Trophoblast cell (in vitro differentiated cells and primary cell): ENCODE measurements at regions not wholly inside any gene's neighbourhood (a gene's known extent, or its start where the extent isn't known, plus 50 kb on each side); places are given as distances from the start of the nearest gene placed in this dataset.

Experiments used
- DNase-seq, 2 donors: peaks; one replicate each; pipeline ENCODE4 v3.0.0-alpha.2; 2016
- H2AFZ ChIP-seq: 2 replicates; pipeline ENCODE4 v1.6.1; 2013; ENCODE audit warnings: low read length, moderate library complexity, mild to moderate bottlenecking; ENCODE audit not compliant: insufficient read depth, poor library complexity
- H2AK5ac ChIP-seq: 2 replicates; pipeline ENCODE4 v1.6.1; 2013; ENCODE audit warnings: mild to moderate bottlenecking, low read length
- H2BK120ac ChIP-seq: 2 replicates; pipeline ENCODE4 v1.6.1; 2013; ENCODE audit warnings: low read length, mild to moderate bottlenecking, moderate library complexity; ENCODE audit not compliant: insufficient read depth, poor library complexity
- H2BK12ac ChIP-seq: 2 replicates; pipeline ENCODE4 v1.6.1; 2013; ENCODE audit warnings: mild to moderate bottlenecking, low read length, moderate library complexity
- H2BK5ac ChIP-seq: 2 replicates; pipeline ENCODE4 v1.6.1; 2013; ENCODE audit warnings: low read length, low read depth, moderate library complexity, mild to moderate bottlenecking; ENCODE audit not compliant: poor library complexity
- H3K14ac ChIP-seq: 2 replicates; pipeline ENCODE4 v1.6.1; 2013; ENCODE audit warnings: mild to moderate bottlenecking, low read length
- H3K18ac ChIP-seq: 2 replicates; pipeline ENCODE4 v1.6.1; 2013; ENCODE audit warnings: mild to moderate bottlenecking, low read length
- H3K23ac ChIP-seq: 2 replicates; pipeline ENCODE4 v1.6.1; 2013; ENCODE audit warnings: low read length
- H3K27ac ChIP-seq: 2 replicates; pipeline ENCODE4 v1.5.1; 2013; ENCODE audit warnings: low read depth, mild to moderate bottlenecking, inconsistent platforms, low read length, moderate library complexity
- H3K27me3 ChIP-seq: 2 replicates; pipeline ENCODE4 v1.6.1; 2013; ENCODE audit warnings: inconsistent platforms, mild to moderate bottlenecking, low read length, moderate library complexity; ENCODE audit not compliant: insufficient read depth
- H3K36me3 ChIP-seq, 2 experiments: 1 replicate in 1 of 2; 2 replicates in 1 of 2; pipeline ENCODE4 v1.6.1; 2013; ENCODE audit warnings: low read length in 2 of 2, mild to moderate bottlenecking in 2 of 2, moderate library complexity in 1 of 2; ENCODE audit not compliant: insufficient read depth in 2 of 2, control insufficient read depth in 1 of 2
- H3K4ac ChIP-seq: 2 replicates; pipeline ENCODE4 v1.6.1; 2013; ENCODE audit warnings: low read depth, mild to moderate bottlenecking, low read length, moderate library complexity
- H3K4me1 ChIP-seq, 2 experiments: 1 replicate in 1 of 2; 2 replicates in 1 of 2; pipeline ENCODE4 v1.6.1; 2013; ENCODE audit warnings: low read length in 2 of 2, mild to moderate bottlenecking in 2 of 2, moderate library complexity in 1 of 2; ENCODE audit not compliant: insufficient read depth in 2 of 2, control insufficient read depth in 1 of 2
- H3K4me2 ChIP-seq: 2 replicates; pipeline ENCODE4 v1.6.1; 2013; ENCODE audit warnings: inconsistent platforms, mild to moderate bottlenecking, low read length, moderate library complexity
- H3K4me3 ChIP-seq: 2 replicates; pipeline ENCODE4 v1.5.1; 2013; ENCODE audit warnings: mild to moderate bottlenecking, low read depth, low read length, inconsistent platforms
- H3K79me1 ChIP-seq: one replicate; pipeline ENCODE4 v1.6.1; 2013; ENCODE audit warnings: low read length
- H3K79me2 ChIP-seq: 2 replicates; pipeline ENCODE4 v1.6.1; 2013; ENCODE audit warnings: low read length, mild to moderate bottlenecking; ENCODE audit not compliant: control insufficient read depth, insufficient read depth, poor library complexity
- H3K9ac ChIP-seq: 2 replicates; pipeline ENCODE4 v1.6.1; 2013; ENCODE audit warnings: mild to moderate bottlenecking, low read length
- H3K9me3 ChIP-seq: 2 replicates; pipeline ENCODE4 v1.6.1; 2013; ENCODE audit warnings: low read depth, mild to moderate bottlenecking, control low read depth, inconsistent platforms, low read length; ENCODE audit not compliant: insufficient read depth
- H4K12ac ChIP-seq: 2 replicates; pipeline ENCODE4 v1.6.1; 2013; ENCODE audit warnings: low read depth, mild to moderate bottlenecking, low read length, moderate library complexity
- H4K8ac ChIP-seq: 2 replicates; pipeline ENCODE4 v1.6.1; 2013; ENCODE audit warnings: low read depth, mild to moderate bottlenecking, low read length, moderate library complexity
- H4K91ac ChIP-seq: one replicate; pipeline ENCODE4 v1.6.1; 2013; ENCODE audit warnings: low read depth, mild to moderate bottlenecking, low read length, moderate library complexity
- WGBS: extraction: QIAGEN DNeasy Blood & Tissue Kit; methylation state at CpG from one replicate; pipeline ENCODE4 v1.1.7; 2013; ENCODE audit warnings: missing lambda C conversion rate; ENCODE audit not compliant: insufficient read length, insufficient coverage; ENCODE audit errors: extremely low coverage; 5-methylcytosine and 5-hydroxymethylcytosine counted together

DNA sequence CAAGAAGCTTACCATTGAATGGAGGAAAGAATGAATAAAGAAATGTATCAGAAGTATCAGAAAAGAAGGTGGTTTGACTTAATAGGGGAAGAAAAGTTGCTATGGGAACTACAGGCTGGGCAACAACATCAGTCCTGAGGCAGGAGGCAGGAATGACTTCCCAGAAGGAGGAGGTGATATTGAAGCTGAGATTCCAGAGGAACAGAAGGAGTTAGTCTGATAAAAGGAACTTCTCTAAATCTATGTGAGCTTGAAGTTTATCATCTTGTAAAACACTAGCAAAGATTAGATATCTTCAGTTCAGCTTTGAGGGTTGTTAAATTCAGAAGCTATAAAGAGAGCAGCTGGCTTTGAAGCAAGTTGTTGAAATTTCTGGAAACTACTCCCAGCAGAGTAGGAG lies 213.3 kb upstream of the THRB start:
- H3K18ac ChIP-seq, result no peak overlapping the region
- H2BK12ac ChIP-seq, result no peak overlapping the region
- no peak overlapping the region for H3K14ac ChIP-seq
- H4K8ac ChIP-seq, result no peak overlapping the region
- H4K91ac ChIP-seq, result no peak overlapping the region
- H3K4me1 ChIP-seq, result peaks cover 0 to 2% of the 10 kb centered on the region in 2 experiments
- no peak overlapping the region for H3K27ac ChIP-seq
- no peak overlapping the region for H4K12ac ChIP-seq
- no peaks in the 10 kb centered on the region for H3K27me3 ChIP-seq
- H3K9me3 ChIP-seq, result no peaks in the 10 kb centered on the region
- no peaks in the 10 kb centered on the region for H3K36me3 ChIP-seq
- no peak overlapping the region for H3K9ac ChIP-seq
- H2BK120ac ChIP-seq, result no peak overlapping the region
- H2BK5ac ChIP-seq, result no peak overlapping the region
- no peaks in the 10 kb centered on the region for H3K79me2 ChIP-seq
- H3K4me2 ChIP-seq, result no peak overlapping the region
- H3K4me3 ChIP-seq, result no peak overlapping the region
- H2AK5ac ChIP-seq, result no peak overlapping the region
- H3K23ac ChIP-seq, result no peak overlapping the region
- no peak for DNase-seq
- no peaks in the 10 kb centered on the region for H3K79me1 ChIP-seq
- H3K4ac ChIP-seq, result no peak overlapping the region
- no peak overlapping the region for H2AFZ ChIP-seq

DNA sequence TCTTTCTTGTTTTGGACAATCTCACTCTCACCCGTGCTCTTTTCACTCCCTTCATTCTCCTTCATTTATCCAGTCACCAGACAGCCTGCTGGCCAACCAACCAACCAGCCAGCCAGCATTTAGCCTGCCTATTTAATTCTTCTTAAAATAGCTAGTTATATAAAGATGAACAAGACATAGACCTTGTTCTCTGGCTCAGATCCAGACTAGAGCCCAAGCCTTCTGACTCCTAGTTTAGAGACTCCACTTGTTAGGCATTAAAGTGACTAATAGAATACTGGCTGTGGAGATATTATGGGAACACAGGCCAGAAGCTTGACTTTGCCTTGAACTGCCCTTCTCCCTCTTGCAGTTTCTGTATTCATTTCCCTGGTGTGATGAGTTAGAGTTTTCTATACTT lies 215.3 kb upstream of the THRB start:
- H4K8ac ChIP-seq, result no peak overlapping the region
- H2AK5ac ChIP-seq, result no peak overlapping the region
- H3K4me1 ChIP-seq, result peaks cover 0 to 2% of the 10 kb centered on the region in 2 experiments
- no peak overlapping the region for H3K18ac ChIP-seq
- no peak for DNase-seq
- no peaks in the 10 kb centered on the region for H3K36me3 ChIP-seq
- no peak overlapping the region for H4K91ac ChIP-seq
- no peak overlapping the region for H3K4ac ChIP-seq
- no peaks in the 10 kb centered on the region for H3K27me3 ChIP-seq
- no peaks in the 10 kb centered on the region for H3K79me2 ChIP-seq
- no peak overlapping the region for H4K12ac ChIP-seq
- H3K23ac ChIP-seq, result no peak overlapping the region
- H2AFZ ChIP-seq, result no peak overlapping the region
- H2BK5ac ChIP-seq, result no peak overlapping the region
- no peak overlapping the region for H3K4me2 ChIP-seq
- no peak overlapping the region for H2BK12ac ChIP-seq
- no peaks in the 10 kb centered on the region for H3K79me1 ChIP-seq
- no peak overlapping the region for H3K9ac ChIP-seq
- H3K27ac ChIP-seq, result no peak overlapping the region
- no peak overlapping the region for H3K4me3 ChIP-seq
- H3K14ac ChIP-seq, result no peak overlapping the region
- H3K9me3 ChIP-seq, result no peaks in the 10 kb centered on the region
- H2BK120ac ChIP-seq, result no peak overlapping the region
- WGBS, result no CpG with 5 or more reads among the region's 1 CpG

DNA sequence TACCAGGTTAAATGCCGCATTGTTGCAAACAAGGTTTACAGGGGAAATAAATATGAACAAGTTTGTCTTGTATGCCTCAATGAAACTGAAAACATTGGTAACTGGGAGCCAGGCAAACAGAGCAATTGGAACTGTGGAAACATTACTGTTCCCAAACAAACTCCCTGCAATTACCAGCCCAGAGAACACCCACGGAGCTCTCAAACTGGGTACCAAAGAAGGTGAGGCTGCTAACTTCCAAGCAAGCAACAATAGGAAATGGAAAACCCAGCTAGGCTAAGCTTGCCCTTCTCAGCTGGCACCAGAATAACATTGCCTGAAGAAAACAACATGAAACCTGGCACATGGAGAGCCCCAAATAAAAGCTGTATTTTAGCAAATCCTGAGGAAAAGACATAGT lies 218.9 kb upstream of the THRB start:
- H3K27me3 ChIP-seq, result no peaks in the 10 kb centered on the region
- H3K14ac ChIP-seq, result no peak overlapping the region
- H4K12ac ChIP-seq, result no peak overlapping the region
- H2BK12ac ChIP-seq, result no peak overlapping the region
- no peak overlapping the region for H3K4ac ChIP-seq
- H3K9me3 ChIP-seq, result no peaks in the 10 kb centered on the region
- no peak overlapping the region for H4K8ac ChIP-seq
- no peak overlapping the region for H3K9ac ChIP-seq
- no peaks in the 10 kb centered on the region for H3K79me1 ChIP-seq
- no peak overlapping the region for H3K18ac ChIP-seq
- H2BK120ac ChIP-seq, result no peak overlapping the region
- H3K4me1 ChIP-seq, result peaks cover 0 to 2% of the 10 kb centered on the region in 2 experiments
- H2AFZ ChIP-seq, result no peak overlapping the region
- no peak overlapping the region for H2AK5ac ChIP-seq
- no peak overlapping the region for H4K91ac ChIP-seq
- H3K79me2 ChIP-seq, result no peaks in the 10 kb centered on the region
- no peaks in the 10 kb centered on the region for H3K36me3 ChIP-seq
- no peak overlapping the region for H3K4me2 ChIP-seq
- H3K4me3 ChIP-seq, result no peak overlapping the region
- WGBS, result no CpG with 5 or more reads among the region's 2 CpGs
- no peak for DNase-seq
- no peak overlapping the region for H3K23ac ChIP-seq
- no peak overlapping the region for H3K27ac ChIP-seq
- no peak overlapping the region for H2BK5ac ChIP-seq

DNA sequence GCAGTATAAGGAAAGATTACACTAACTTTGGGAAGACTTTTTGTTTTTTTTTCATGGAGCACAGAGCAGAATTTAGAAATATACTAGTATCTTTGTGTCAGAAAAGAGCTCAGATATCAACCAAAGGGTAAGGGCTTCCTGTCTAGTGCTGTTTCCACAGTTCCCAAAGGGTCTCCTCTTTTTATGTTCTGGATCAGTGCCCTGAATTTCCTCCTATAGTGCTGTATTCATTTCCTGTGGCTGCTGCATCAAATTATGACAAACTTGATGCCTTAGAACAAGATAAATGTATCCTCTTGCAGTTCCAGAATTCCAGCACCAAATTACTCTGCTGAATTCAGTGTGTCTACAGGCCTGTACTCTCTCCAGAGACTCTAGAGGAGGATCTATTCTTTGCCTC lies 219.8 kb upstream of the THRB start:
- no peaks in the 10 kb centered on the region for H3K4me1 ChIP-seq
- no peak overlapping the region for H2BK120ac ChIP-seq
- no peaks in the 10 kb centered on the region for H3K27me3 ChIP-seq
- no peaks in the 10 kb centered on the region for H3K79me2 ChIP-seq
- H3K4me2 ChIP-seq, result no peak overlapping the region
- H4K8ac ChIP-seq, result no peak overlapping the region
- H3K79me1 ChIP-seq, result no peaks in the 10 kb centered on the region
- H3K36me3 ChIP-seq, result no peaks in the 10 kb centered on the region
- H2AK5ac ChIP-seq, result no peak overlapping the region
- no peak overlapping the region for H2BK5ac ChIP-seq
- no peak overlapping the region for H2BK12ac ChIP-seq
- no peak overlapping the region for H3K27ac ChIP-seq
- no peak overlapping the region for H2AFZ ChIP-seq
- no peaks in the 10 kb centered on the region for H3K9me3 ChIP-seq
- no peak overlapping the region for H3K14ac ChIP-seq
- no peak overlapping the region for H4K91ac ChIP-seq
- no peak overlapping the region for H4K12ac ChIP-seq
- H3K23ac ChIP-seq, result no peak overlapping the region
- no peak overlapping the region for H3K4me3 ChIP-seq
- H3K18ac ChIP-seq, result no peak overlapping the region
- no peak overlapping the region for H3K9ac ChIP-seq
- H3K4ac ChIP-seq, result no peak overlapping the region
- DNase-seq, result no peak
